Liver (tissue), 8 donors: ENCODE measurements at regions not wholly inside any gene's neighbourhood (a gene's known extent, or its start where the extent isn't known, plus 50 kb on each side); places are given as distances from the start of the nearest gene placed in this dataset.

ENCODE experiments used
- DNase-seq: peaks from one replicate; pipeline ENCODE4 v3.0.0-alpha.2; 2017; ENCODE audit warnings: low spot score
- H3K27ac ChIP-seq, 2 donors: one replicate each; pipeline ENCODE4 v1.7.0; 2013; ENCODE audit warnings: inconsistent platforms in 2 of 2, low read length in 2 of 2, control low read depth in 1 of 2, low read depth in 1 of 2, mild to moderate bottlenecking in 1 of 2
- H3K27me3 ChIP-seq, 4 donors: one replicate each; pipeline versions ENCODE4 v1.6.1 to v1.7.0; 2013; ENCODE audit warnings: low read length in 3 of 4, inconsistent platforms in 1 of 4, mild to moderate bottlenecking in 1 of 4, moderate library complexity in 1 of 4; ENCODE audit not compliant: control insufficient read depth in 4 of 4, insufficient read depth in 4 of 4
- H3K36me3 ChIP-seq, 4 donors: one replicate each; pipeline versions ENCODE4 v1.6.1 to v1.7.0; 2013; ENCODE audit warnings: low read length in 3 of 4, mild to moderate bottlenecking in 3 of 4, low read depth in 1 of 4, moderate library complexity in 1 of 4; ENCODE audit not compliant: control insufficient read depth in 4 of 4, insufficient read depth in 3 of 4
- H3K4me1 ChIP-seq, 4 donors: one replicate each; pipeline versions ENCODE4 v1.6.1 to v1.7.0; 2013; ENCODE audit warnings: low read length in 3 of 4, mild to moderate bottlenecking in 3 of 4, moderate library complexity in 1 of 4; ENCODE audit not compliant: control insufficient read depth in 4 of 4, insufficient read depth in 4 of 4
- H3K4me3 ChIP-seq, 3 donors: one replicate each; pipeline versions ENCODE4 v1.6.1 to v1.7.0; 2013; ENCODE audit warnings: low read length in 3 of 3, control low read depth in 1 of 3, low read depth in 1 of 3, mild to moderate bottlenecking in 1 of 3
- H3K9ac ChIP-seq, 2 donors: one replicate each; pipeline ENCODE4 v1.7.0; 2013; ENCODE audit warnings: low read length in 2 of 2, mild to moderate bottlenecking in 2 of 2, moderate library complexity in 2 of 2, control low read depth in 1 of 2, low read depth in 1 of 2
- H3K9me3 ChIP-seq, 4 donors: one replicate each; pipeline versions ENCODE4 v1.6.1 to v1.7.0; 2013; ENCODE audit warnings: low read length in 3 of 4; ENCODE audit not compliant: control insufficient read depth in 4 of 4
- ATF3 ChIP-seq: IDR thresholded peaks from 2 replicates; pipeline ENCODE4 v1.6.1; 2016; ENCODE audit warnings: antibody characterized with exemption
- CTCF ChIP-seq: fragments of 150-350 bp; IDR thresholded peaks from 2 replicates; pipeline ENCODE4 v1.5.1; 2017; ENCODE audit warnings: improper control_type of control experiment, low read depth, low read length; ENCODE audit not compliant: missing input control
- EGR1 ChIP-seq, 2 donors: IDR thresholded peaks; 2 replicates each; pipeline ENCODE4 v1.6.1; 2016 to 2018; ENCODE audit warnings: antibody characterized with exemption in 2 of 2, low read depth in 2 of 2
- FOXA1 ChIP-seq: IDR thresholded peaks from 2 replicates; pipeline ENCODE4 v1.6.1; 2016; ENCODE audit warnings: antibody characterized with exemption
- GABPA ChIP-seq, 2 donors: IDR thresholded peaks in 1 of 2; conservative IDR thresholded peaks in 1 of 2; 2 replicates each; pipeline ENCODE4 v1.6.1; 2016; ENCODE audit warnings: antibody characterized with exemption in 2 of 2, mild to moderate bottlenecking in 1 of 2, moderate library complexity in 1 of 2
- HNF4G ChIP-seq: IDR thresholded peaks from 2 replicates; pipeline ENCODE4 v1.6.1; 2016; ENCODE audit warnings: antibody characterized with exemption
- JUND ChIP-seq, 2 donors: IDR thresholded peaks; 2 replicates each; pipeline ENCODE4 v1.6.1; 2016; ENCODE audit warnings: antibody characterized with exemption in 2 of 2
- MAX ChIP-seq: IDR thresholded peaks from 2 replicates; pipeline ENCODE4 v1.6.1; 2016; ENCODE audit warnings: antibody characterized with exemption
- NR2F2 ChIP-seq: IDR thresholded peaks from 2 replicates; pipeline ENCODE4 v1.6.1; 2016; ENCODE audit warnings: antibody characterized with exemption
- RAD21 ChIP-seq, 2 donors: IDR thresholded peaks; 2 replicates each; pipeline ENCODE4 v1.6.1; 2016; ENCODE audit warnings: antibody characterized with exemption in 2 of 2, mild to moderate bottlenecking in 2 of 2
- REST ChIP-seq: IDR thresholded peaks from 2 replicates; pipeline ENCODE4 v1.6.1; 2016; ENCODE audit warnings: antibody characterized with exemption, mild to moderate bottlenecking
- RXRA ChIP-seq, 2 donors: IDR thresholded peaks; 2 replicates each; pipeline ENCODE4 v1.6.1; 2017 to 2018; ENCODE audit warnings: antibody characterized with exemption in 2 of 2, mild to moderate bottlenecking in 1 of 2
- SP1 ChIP-seq: IDR thresholded peaks from 2 replicates; pipeline ENCODE4 v1.6.1; 2018; ENCODE audit warnings: antibody characterized with exemption, mild to moderate bottlenecking
- TAF1 ChIP-seq: conservative IDR thresholded peaks from 2 replicates; pipeline ENCODE4 v1.6.1; 2016; ENCODE audit warnings: antibody characterized with exemption, mild to moderate bottlenecking
- YY1 ChIP-seq: IDR thresholded peaks from 2 replicates; pipeline ENCODE4 v1.6.1; 2016; ENCODE audit warnings: antibody characterized with exemption, mild to moderate bottlenecking
- ZBTB33 ChIP-seq: IDR thresholded peaks from 2 replicates; pipeline ENCODE4 v1.6.1; 2016; ENCODE audit warnings: antibody characterized with exemption
- WGBS: extraction: QIAGEN DNeasy Blood & Tissue Kit; methylation state at CpG from one replicate; pipeline ENCODE4 v1.1.7; 2013; 5-methylcytosine and 5-hydroxymethylcytosine counted together
- donor health status: healthy.
- donor health status: healthy.
- donor health status: healthy.
- donor health status: healthy.
- donor health status: healthy.

GRCh38 chr2:60391649-60392375 is 161.6 kb downstream of the BCL11A start:
- 89% methylated on average over 7 of the region's 7 CpGs for WGBS
- H3K27ac ChIP-seq, result no peak overlapping the region
- H3K4me1 ChIP-seq, result no peaks in the 10 kb centered on the region
- no peak for DNase-seq
- TF ChIP-seq TAF1 (no peak), YY1 (no peak), MAX (no peak), JUND (IDR thresholded peaks at IDR 0.05) (no peak), FOXA1 (no peak), GABPA (IDR thresholded peaks at IDR 0.05 in 1 of 2, conservative IDR thresholded peaks at IDR 0.05 in 1 of 2) (no peak), REST (no peak), ATF3 (no peak), SP1 (no peak), HNF4G (no peak), EGR1 (IDR thresholded peaks at IDR 0.05; ENCODE audit: low read depth in 2 of 2) (no peak), CTCF (no peak), RXRA (IDR thresholded peaks at IDR 0.05) (no peak), ZBTB33 (no peak), NR2F2 (no peak), RAD21 (IDR thresholded peaks at IDR 0.05) (no peak)
- H3K36me3 ChIP-seq, result no peaks in the 10 kb centered on the region
- H3K9ac ChIP-seq, result no peak overlapping the region
- no peak overlapping the region for H3K4me3 ChIP-seq
- H3K27me3 ChIP-seq, result peaks cover 0 to 4% (median 0%) of the 10 kb centered on the region in 4 donors
- no peaks in the 10 kb centered on the region for H3K9me3 ChIP-seq
